HG02885 (cell line): ENCODE measurements at regions not wholly inside any gene's neighbourhood (a gene's known extent, or its start where the extent isn't known, plus 50 kb on each side); places are given as distances from the start of the nearest gene placed in this dataset.

Experiments used
- ATAC-seq: cut with Tn5 transposase; IDR thresholded peaks from one replicate; pipeline ENCODE4 v1.9.1; 2021; ENCODE audit warnings: mild to moderate bottlenecking; ENCODE audit not compliant: unreplicated experiment, poor library complexity

DNA sequence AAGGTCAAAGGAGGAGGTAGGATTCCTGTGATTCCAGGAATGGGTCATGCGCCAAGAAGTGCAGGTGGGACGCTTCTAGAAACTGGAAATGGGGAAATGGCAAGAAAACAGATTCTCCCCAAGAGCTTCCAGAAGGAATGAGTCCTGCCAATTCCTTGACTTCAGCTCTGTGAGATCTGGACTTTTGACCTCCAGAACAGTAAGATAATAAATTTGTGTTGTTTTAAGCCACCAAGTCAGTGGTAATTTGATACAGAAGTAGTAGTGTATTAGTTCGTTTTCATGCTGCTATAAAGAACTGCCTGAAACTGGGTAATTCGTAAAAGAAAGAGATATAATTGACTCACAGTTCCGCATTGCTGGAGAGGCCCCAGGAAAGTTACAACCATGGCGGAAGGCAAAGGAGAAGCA, 178.6 kb upstream of the GALNT17 start:
- ATAC-seq: no peak

DNA sequence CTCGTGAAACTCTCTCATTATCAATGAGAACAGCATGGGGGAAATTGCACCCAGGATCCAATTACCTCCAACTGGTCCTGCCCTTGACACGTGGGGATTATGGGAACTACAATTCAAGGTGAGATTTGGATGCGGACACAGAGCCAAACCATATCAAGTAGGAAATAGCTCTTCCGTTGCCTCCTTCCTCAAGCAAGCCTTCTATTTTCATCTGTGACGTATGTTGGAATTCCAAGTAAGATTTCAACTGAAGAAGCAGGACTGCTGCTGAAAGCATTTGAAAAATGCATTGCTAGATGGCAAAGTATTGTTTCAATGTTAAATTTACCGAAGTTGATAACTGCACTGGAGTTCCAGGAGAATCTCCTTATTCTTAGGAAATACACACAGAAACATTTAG, 178.1 kb upstream of the GALNT17 start:
- no peak for ATAC-seq

- no peak for ATAC-seq
Measured at GRCh38 chr7:70972693-70973092, 159.3 kb upstream of the GALNT17 start.

DNA sequence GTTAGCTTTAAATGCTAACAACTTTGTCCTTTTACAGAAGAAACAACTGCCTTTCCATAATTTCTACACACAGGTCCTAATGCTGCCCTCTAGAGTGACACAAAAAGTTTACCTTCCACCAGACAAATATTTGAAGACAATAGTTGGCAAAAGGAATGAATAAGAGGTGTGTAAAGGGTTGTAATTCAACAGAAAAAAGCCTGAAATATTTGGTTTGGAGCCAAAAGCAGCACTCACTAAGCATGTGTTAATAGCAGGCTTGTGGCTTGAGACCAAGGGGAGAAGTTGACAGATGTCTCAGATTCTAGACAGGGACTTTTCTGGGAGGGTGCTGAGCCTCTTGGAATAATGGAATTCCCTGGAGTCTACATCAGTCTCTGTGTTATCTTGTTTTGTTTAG, 156.2 kb upstream of the GALNT17 start:
- ATAC-seq: no peak

GRCh38 chr7:70986297-70986696, 145.6 kb upstream of the GALNT17 start:
- no peak for ATAC-seq

DNA sequence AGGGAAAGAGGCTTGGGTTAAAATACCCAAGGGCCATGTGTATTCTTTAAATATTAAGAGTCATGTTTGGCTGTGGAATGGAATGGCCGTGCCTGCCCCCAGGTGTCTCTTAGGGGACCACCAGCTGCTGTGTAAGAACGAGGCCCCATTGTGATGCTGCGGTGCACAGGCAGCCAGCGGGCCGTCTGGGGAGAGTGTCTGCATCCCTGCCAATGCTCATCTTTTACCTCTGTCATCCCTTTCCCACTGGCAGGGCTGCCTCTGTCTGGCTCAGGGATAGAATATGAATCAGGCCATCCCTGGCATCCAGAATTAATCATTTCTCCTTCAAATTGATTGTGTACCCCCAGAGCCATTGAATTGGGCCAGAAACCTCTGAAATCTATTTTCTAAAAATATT, 137.8 kb upstream of the GALNT17 start:
- no peak for ATAC-seq

DNA sequence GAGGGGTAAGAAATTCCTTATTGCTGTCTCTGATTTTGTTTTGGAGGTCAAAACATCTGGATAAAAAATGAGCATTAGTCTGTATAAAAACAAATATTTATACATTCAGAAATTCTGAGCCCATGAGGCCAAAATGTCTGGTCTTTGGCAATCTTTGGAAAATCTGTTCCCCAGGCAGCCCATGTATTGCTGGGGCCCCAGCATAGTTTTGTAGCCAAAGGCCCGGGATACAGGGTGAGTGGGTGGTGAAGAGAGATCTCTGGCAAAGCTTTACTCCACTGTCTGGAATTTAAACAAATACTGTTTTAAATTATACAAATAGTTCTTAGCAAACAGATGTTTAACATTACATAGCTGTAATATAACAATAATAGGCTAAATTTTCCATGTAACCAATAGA, 134.7 kb upstream of the GALNT17 start:
- ATAC-seq: no peak

GRCh38 chr7:71005109-71005508, 126.8 kb upstream of the GALNT17 start:
- ATAC-seq: no peak

DNA sequence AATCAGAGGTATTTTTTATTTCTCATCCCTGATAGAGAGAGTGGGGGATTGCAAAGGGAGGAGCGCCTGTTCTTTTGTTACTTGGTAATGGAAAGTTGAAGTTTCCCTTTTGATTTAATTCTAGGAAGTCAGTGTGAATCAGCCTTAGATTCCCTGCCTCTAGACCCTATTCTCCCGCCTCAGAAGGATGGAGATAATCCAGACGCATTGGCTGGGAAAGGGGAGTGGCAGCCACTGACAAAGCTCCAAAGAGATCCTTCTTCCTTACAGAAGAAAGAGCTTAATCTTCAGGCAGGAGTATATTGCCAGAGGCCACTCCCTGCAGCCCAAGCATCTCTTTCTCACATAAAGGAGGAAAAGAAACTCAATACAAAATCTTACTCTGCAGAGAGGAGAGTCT, 122.3 kb upstream of the GALNT17 start:
- no peak for ATAC-seq

DNA sequence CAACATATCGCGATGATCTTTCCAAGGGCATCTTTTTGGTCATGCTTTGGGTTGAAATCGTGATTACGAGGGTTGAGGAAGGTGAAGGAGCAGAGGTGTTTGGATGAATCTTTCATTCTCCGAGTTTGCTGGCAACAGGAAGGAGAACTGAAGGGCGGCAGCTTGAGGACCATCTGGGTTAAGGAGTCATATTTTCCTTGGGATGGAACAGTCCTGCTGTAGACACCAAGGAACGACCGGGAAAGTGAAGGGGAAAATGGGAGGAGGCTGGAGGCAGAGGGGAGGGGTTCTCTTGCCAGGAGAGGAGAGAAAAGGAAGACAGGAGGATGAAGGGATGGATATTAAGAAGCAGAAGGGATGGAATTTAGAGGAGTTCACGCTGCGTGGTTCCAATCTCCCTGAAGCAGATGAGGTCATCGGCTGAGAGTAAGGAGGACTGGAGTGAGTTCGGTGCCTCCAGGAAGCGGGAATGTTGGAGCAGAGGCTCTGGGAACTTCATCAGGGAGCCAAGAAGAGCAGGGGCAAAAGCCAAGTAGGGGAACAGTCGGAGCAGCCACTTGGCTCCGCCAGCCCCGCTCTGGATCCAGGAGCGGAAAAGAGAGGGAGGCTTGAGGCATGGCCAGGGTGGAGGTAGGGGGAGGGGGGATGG, 116.6 kb upstream of the GALNT17 start:
- ATAC-seq: no peak

DNA sequence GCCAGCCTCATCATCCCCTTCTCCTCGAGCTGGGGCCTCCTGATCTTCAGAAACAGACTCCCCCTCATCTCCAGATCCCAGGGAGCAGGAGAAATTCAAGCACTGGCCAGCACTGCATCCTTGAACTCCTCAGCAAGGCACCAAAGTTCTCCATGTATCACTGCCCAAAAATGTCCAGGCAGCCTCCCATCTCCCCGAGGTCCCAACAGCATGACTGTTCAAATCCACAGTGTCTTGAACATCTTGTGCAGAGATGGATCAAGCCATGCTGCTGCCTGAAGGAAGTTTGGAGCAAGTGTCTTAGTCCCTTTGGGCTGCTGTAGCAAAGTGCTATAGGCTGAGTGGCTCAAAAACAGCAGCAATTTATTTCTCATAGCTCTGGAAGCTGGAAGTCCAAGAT, 115.5 kb upstream of the GALNT17 start:
- no peak for ATAC-seq

DNA sequence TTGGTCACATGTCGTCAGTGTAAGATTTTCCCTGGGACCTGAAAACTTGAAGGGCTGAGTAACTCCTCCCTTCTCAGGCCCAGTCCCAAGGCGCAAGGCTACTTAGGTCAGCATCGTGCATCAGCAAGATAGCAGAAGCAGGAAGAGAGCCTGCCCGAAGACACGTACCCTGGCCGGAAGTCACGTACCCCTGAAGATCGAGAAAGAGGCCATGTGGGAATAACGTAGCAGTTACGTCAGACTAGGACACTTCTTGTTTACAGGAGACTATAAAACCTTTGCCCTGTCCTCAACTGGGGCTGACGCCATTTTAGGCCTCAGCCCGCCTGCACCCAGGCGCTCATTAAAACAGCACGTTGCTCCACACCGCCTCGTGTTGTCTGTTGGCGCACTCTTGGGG, 114.3 kb upstream of the GALNT17 start:
- no peak for ATAC-seq

- ATAC-seq: no peak
Measured at GRCh38 chr7:71019706-71020105, 112.2 kb upstream of the GALNT17 start.

- no peak for ATAC-seq
Measured at GRCh38 chr7:71021131-71021530, 110.8 kb upstream of the GALNT17 start.

- ATAC-seq: no peak
Measured at GRCh38 chr7:71026680-71027079, 105.3 kb upstream of the GALNT17 start.

- ATAC-seq: no peak
Measured at GRCh38 chr7:71034243-71034642, 97.7 kb upstream of the GALNT17 start.

DNA sequence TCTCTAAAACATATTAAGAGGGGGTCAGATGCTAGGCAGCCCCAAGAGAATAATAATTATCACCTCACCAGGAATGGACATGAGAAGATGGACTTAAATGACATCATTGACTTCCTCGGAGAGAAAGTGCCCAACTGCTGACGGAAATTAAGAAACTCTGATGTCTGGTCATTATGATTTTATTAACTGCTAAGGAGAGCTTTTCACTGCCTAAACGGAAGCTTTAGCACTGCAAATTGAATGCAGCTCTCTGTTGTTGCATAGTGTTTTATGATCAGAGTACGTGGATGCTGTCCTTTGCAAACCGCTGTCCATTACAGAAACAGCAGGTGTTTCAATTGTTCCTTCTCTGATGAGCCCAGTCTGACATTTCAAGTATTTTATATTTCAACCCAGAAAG, 89.4 kb upstream of the GALNT17 start:
- ATAC-seq: no peak

DNA sequence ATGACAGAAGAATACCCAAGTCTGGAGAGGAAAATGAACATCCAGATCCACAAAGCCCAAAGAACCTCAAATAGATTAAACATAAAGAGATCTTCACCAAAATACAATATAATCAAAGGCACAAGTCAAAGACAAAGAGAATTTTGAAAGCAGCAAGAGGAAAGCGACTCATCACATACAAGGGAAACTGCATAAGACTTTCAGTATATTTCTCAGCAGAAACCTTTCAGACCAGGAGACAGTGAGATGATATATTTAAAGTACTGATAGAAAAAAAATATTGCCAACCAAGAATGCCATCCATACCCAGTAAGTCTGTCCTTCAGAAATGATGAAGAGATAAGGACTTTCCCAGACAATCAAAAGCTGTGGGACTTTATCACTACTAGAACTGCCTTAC, 81.5 kb upstream of the GALNT17 start:
- ATAC-seq: no peak

GRCh38 chr7:71055504-71055903, 76.4 kb upstream of the GALNT17 start:
- no peak for ATAC-seq

GRCh38 chr7:71077743-71078476, 54.0 kb upstream of the GALNT17 start:
- no peak for ATAC-seq
